Aorta (tissue), 5 donors: ENCODE measurements at regions not wholly inside any gene's neighbourhood (a gene's known extent, or its start where the extent isn't known, plus 50 kb on each side); places are given as distances from the start of the nearest gene placed in this dataset.

Experiments used
- ATAC-seq: fragments of 200-7000 bp; cut with Tn5 transposase; one replicate; pipeline ENCODE4 v1.9.1; 2022; ENCODE audit warnings: moderate library complexity; ENCODE audit not compliant: low FRiP score
- DNase-seq, 2 donors: peaks; one replicate each; pipeline ENCODE4 v3.0.0-alpha.2; 2020
- H3K27ac ChIP-seq, 2 donors: one replicate each; pipeline ENCODE4 v1.5.1; 2013; ENCODE audit warnings: low read length in 2 of 2, mild to moderate bottlenecking in 2 of 2, moderate library complexity in 2 of 2, control low read depth in 1 of 2, inconsistent platforms in 1 of 2, low read depth in 1 of 2
- H3K27me3 ChIP-seq, 2 donors: one replicate each; pipeline ENCODE4 v1.6.1; 2013; ENCODE audit warnings: control low read depth in 1 of 2, low read length in 1 of 2, mild to moderate bottlenecking in 1 of 2, moderate library complexity in 1 of 2; ENCODE audit not compliant: insufficient read depth in 2 of 2, control insufficient read depth in 1 of 2
- H3K36me3 ChIP-seq, 2 donors: one replicate each; pipeline ENCODE4 v1.6.1; 2013; ENCODE audit warnings: control low read depth in 1 of 2, low read length in 1 of 2, mild to moderate bottlenecking in 1 of 2; ENCODE audit not compliant: insufficient read depth in 2 of 2, control insufficient read depth in 1 of 2
- H3K4me1 ChIP-seq, 2 donors: one replicate each; pipeline ENCODE4 v1.6.1; 2013; ENCODE audit warnings: low read length in 2 of 2, control low read depth in 1 of 2, mild to moderate bottlenecking in 1 of 2, moderate library complexity in 1 of 2; ENCODE audit not compliant: insufficient read depth in 2 of 2, control insufficient read depth in 1 of 2
- H3K4me3 ChIP-seq, 2 donors: one replicate each; pipeline ENCODE4 v1.5.1; 2013; ENCODE audit warnings: low read length in 2 of 2, control low read depth in 1 of 2, mild to moderate bottlenecking in 1 of 2
- H3K9me3 ChIP-seq: one replicate; pipeline ENCODE4 v1.6.1; 2013; ENCODE audit warnings: mild to moderate bottlenecking, low read length; ENCODE audit not compliant: control insufficient read depth
- WGBS, 2 donors: extraction: QIAGEN DNeasy Blood & Tissue Kit; methylation state at CpG; one replicate each; pipeline ENCODE4 v1.1.7; 2013; 5-methylcytosine and 5-hydroxymethylcytosine counted together
- intact Hi-C, 2 donors: fragments of 100-400 bp; cut with DNase I; formaldehyde crosslinking; loops; one replicate each; pipeline versions ENCODE4 v1.14.2 to v1.15.0; 2022
- donor health status: healthy with polysubstance abuse.
- donor health status: Bipolar disorder and iron deficiency.
- donor health status: DM: no; HTN: no; CAD: no.
- donor health status: DM: no; HTN: no; CAD: no.
- donor health status: DM: yes; HTN: yes; CAD: no.

DNA sequence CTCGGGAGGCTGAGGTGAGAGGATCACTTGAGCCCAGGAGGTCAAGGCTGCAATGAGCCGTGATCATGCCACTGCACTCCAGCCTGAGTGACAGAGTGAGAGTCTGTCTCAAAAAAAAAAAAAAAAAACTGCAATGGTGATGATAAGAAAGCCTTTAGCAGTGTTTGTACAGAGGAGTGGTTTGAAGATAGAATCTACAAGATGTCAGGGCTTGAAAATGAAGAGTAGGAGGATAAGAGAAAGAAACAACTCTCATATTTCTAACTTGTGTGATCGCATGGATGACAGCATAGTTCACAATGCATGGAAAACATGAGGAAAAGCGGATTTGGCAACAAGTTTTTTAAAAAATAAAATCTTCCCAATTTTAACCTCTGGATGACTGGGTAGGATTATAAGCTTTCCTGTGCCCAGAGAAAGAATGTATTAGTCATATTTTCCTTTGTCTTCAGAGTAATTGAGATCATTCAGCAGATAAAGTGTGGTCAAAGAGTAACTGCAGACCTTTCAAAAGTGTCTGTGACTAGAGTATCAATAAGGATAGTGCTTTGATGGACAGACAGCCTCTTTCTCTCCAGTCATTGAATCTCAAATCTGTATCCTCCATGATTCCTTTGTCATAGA lies 328.1 kb downstream of the CASP12 start:
- Histone ChIP-seq H3K4me1 (no peaks in the 10 kb centered on the region), H3K36me3 (no peaks in the 10 kb centered on the region), H3K27me3 (no peaks in the 10 kb centered on the region), H3K4me3 (no peak overlapping the region), H3K9me3 (no peaks in the 10 kb centered on the region), H3K27ac (no peak overlapping the region)
- DNase-seq: no peak
- ATAC-seq: no peak
- intact Hi-C loops: no loop called here
- WGBS, 2 donors: 69 to 72% methylated on average over 4 of the region's 4 CpGs

DNA sequence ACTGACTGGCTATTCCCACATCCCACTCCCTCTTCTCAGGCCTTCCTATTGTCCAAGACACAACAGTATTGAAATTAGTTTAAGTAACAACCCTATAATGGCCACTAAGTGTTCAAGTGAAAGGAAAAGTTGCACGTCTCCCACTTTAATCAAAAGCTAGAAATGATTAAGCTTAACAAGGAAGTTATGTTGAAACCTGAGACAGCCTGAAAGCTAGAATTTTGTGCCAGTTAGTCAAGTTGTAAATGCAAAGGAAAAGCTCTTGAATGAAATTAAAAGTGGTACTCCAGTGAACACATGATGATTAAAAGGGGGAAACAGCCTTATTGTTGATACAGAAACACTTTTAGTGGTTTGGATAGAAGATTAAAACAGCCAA lies 332.7 kb downstream of the CASP12 start:
- Histone ChIP-seq H3K4me1 (no peaks in the 10 kb centered on the region), H3K27me3 (no peaks in the 10 kb centered on the region), H3K9me3 (no peaks in the 10 kb centered on the region), H3K4me3 (no peak overlapping the region), H3K36me3 (no peaks in the 10 kb centered on the region), H3K27ac (no peak overlapping the region)
- no peak for DNase-seq
- intact Hi-C loops: no loop called here
- no peak for ATAC-seq
- WGBS, 2 donors: 56 to 98% methylated on average over 1 of the region's 1 CpG

DNA sequence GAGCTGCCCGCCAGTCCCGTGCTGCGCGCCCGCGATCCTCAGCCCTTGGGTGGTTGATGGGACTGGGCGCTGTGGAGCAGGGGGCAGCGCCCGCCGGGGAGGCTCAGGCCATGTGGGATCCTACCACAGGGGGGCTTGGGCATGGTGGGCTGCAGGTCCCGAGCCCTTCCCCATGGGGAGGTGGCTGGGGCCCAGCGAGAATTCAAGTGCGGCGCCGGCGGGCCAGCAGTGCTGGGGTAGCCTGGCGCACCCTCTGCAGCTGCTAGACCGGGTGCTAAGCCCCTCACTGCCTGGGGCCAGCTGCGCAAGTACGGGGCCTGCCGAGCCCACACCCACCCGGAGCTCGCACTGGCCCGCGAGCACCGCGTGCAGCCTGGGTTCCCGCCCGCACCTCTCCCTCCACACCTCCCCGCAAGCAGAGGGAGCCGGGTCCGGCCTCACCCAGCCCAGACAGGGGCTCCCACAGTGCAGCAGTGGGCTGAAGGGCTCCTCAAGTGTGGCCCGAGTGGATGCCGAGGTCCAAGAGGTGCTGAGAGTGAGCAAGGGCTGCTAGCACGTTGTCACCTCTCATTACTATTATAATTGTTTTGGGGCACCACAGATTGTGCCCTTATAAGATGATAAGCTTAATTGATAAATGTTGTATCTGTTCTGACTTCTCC lies 333.2 kb downstream of the CASP12 start:
- WGBS, 2 donors: 96 to 97% methylated on average over 34 to 35 of the region's 35 CpGs
- intact Hi-C loops: no loop called here
- H3K4me1 ChIP-seq: no peaks in the 10 kb centered on the region
- no peak overlapping the region for H3K27ac ChIP-seq
- no peaks in the 10 kb centered on the region for H3K9me3 ChIP-seq
- no peak for ATAC-seq
- DNase-seq: peak in 1 of 2 donors; percentile 60
- no peaks in the 10 kb centered on the region for H3K36me3 ChIP-seq
- no peak overlapping the region for H3K4me3 ChIP-seq
- no peaks in the 10 kb centered on the region for H3K27me3 ChIP-seq

DNA sequence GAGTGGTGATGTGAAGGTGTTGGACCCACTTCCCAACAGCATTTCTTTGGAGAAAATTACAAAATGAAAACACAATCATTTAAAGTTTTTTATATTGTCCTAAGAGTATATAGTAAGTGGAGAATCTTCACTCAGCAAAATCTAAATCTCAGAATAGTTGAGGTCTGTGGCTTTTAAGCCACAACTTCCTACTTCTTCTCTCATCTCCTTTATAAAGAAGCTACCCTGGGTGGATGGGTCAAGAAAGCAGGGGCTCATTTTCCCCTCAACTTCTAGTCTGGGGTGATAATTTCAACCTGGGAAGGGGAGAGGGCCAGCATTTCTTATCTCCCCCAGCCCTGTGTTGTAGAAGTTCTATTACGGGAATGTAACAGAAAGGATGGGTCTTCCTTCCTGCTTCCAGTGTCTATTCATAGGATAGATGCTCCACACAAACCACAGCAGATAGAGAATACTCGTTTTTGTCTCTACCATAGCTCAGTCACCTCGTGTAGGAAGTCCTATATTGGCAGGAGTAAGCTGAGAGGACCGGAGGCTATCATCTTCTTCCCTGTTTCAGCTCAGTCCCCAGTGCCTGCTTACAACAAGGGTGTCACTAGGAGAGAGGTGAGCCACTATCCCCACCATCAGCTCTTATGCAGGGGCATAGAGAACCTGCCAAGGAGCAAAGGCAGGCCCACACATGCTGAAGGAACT lies 341.5 kb downstream of the CASP12 start:
- intact Hi-C loops: no loop called here
- Histone ChIP-seq H3K9me3 (no peaks in the 10 kb centered on the region), H3K27ac (no peak overlapping the region), H3K36me3 (no peaks in the 10 kb centered on the region), H3K27me3 (no peaks in the 10 kb centered on the region), H3K4me1 (no peaks in the 10 kb centered on the region), H3K4me3 (no peak overlapping the region)
- no peak for ATAC-seq
- DNase-seq: no peak
- WGBS, 2 donors: 87 to 97% methylated on average over 4 of the region's 4 CpGs

GRCh38 chr11:104549019-104549418 lies 349.2 kb downstream of the CASP12 start:
- WGBS, 2 donors: 89 to 92% methylated on average over 1 of the region's 1 CpG
- H3K9me3 ChIP-seq: no peaks in the 10 kb centered on the region
- intact Hi-C loops: no loop called here
- H3K27ac ChIP-seq: no peak overlapping the region
- H3K27me3 ChIP-seq: no peaks in the 10 kb centered on the region
- ATAC-seq: no peak
- H3K4me1 ChIP-seq: no peaks in the 10 kb centered on the region
- H3K36me3 ChIP-seq: no peaks in the 10 kb centered on the region
- H3K4me3 ChIP-seq: no peak overlapping the region
- DNase-seq: no peak

- no peaks in the 10 kb centered on the region for H3K36me3 ChIP-seq
- DNase-seq: no peak
- H3K9me3 ChIP-seq: no peaks in the 10 kb centered on the region
- intact Hi-C loops: no loop called here
- no peak overlapping the region for H3K4me3 ChIP-seq
- no peak for ATAC-seq
- no peaks in the 10 kb centered on the region for H3K27me3 ChIP-seq
- WGBS, 2 donors: 94 to 95% methylated on average over 3 of the region's 3 CpGs
- H3K4me1 ChIP-seq: no peaks in the 10 kb centered on the region
- no peak overlapping the region for H3K27ac ChIP-seq
These were observed 350.1 kb downstream of the CASP12 start for GRCh38 chr11:104547996-104548661.

DNA sequence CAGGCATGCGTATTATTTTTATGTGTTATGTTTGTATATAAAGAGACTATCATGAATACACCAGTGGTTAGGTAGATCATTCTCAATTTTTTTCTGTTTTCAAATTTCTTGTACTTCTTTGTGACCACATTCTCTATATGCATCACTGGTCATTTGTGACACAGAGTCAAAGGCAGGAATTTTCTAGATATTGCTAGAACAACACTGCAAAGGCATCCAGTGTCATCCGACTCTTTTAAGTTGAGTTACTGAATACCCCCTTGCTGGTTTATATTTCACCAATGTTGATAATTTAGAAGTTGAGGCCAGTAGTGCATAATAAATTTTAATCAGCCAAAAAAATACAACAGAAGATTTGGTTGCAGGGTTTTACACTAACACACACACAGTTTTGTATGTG lies 351.8 kb downstream of the CASP12 start:
- no peak overlapping the region for H3K27ac ChIP-seq
- no peak overlapping the region for H3K4me3 ChIP-seq
- no peaks in the 10 kb centered on the region for H3K36me3 ChIP-seq
- intact Hi-C loops: no loop called here
- WGBS, 2 donors: 93 to 94% methylated on average over 2 of the region's 2 CpGs
- H3K9me3 ChIP-seq: no peaks in the 10 kb centered on the region
- no peaks in the 10 kb centered on the region for H3K27me3 ChIP-seq
- ATAC-seq (no peak), DNase-seq (no peak)
- no peaks in the 10 kb centered on the region for H3K4me1 ChIP-seq

- intact Hi-C loops: no loop called here
- no peak for ATAC-seq
- H3K36me3 ChIP-seq: no peaks in the 10 kb centered on the region
- no peaks in the 10 kb centered on the region for H3K9me3 ChIP-seq
- H3K4me1 ChIP-seq: no peaks in the 10 kb centered on the region
- 56 to 63% methylated on average over 1 of the region's 1 CpG for WGBS, 2 donors
- no peak for DNase-seq
- no peaks in the 10 kb centered on the region for H3K27me3 ChIP-seq
- no peak overlapping the region for H3K4me3 ChIP-seq
- H3K27ac ChIP-seq: no peak overlapping the region
These were observed 356.6 kb downstream of the CASP12 start for GRCh38 chr11:104541701-104542100.
